ENCODE measurements at regions not wholly inside any gene's neighbourhood (a gene's known extent, or its start where the extent isn't known, plus 50 kb on each side); places are given as distances from the start of the nearest gene placed in this dataset.

DNA sequence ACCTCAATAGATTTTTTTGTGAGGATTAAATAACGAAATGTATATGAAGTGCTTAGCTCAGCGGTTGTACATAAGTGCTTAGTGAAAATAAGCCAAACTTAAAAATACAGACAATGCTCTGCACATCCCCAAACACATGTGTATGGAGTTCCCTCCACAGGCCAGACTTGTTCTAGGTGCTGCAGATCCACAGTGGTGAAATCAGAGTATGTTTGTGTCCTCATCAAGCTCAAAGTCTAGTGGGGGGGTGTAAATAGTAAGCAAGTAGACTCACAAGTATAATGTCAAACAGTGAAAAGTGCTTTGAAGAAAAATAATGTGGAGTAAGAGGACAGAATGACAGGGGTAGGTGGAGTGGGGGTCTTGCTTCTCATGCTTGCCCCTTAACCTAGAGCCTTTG lies 157.4 kb upstream of the SPRY4 start:
- no peaks in the 10 kb centered on the region for H3K27me3 ChIP-seq (ENCODE audit: control insufficient read depth, insufficient read depth, low read length)
- TF ChIP-seq, protein P1, sequence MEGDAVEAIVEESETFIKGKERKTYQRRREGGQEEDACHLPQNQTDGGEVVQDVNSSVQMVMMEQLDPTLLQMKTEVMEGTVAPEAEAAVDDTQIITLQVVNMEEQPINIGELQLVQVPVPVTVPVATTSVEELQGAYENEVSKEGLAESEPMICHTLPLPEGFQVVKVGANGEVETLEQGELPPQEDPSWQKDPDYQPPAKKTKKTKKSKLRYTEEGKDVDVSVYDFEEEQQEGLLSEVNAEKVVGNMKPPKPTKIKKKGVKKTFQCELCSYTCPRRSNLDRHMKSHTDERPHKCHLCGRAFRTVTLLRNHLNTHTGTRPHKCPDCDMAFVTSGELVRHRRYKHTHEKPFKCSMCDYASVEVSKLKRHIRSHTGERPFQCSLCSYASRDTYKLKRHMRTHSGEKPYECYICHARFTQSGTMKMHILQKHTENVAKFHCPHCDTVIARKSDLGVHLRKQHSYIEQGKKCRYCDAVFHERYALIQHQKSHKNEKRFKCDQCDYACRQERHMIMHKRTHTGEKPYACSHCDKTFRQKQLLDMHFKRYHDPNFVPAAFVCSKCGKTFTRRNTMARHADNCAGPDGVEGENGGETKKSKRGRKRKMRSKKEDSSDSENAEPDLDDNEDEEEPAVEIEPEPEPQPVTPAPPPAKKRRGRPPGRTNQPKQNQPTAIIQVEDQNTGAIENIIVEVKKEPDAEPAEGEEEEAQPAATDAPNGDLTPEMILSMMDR (IDR thresholded peaks at IDR 0.05; ENCODE audit: insufficient read depth, low read length, poor library complexity, severe bottlenecking): no peak

GRCh38 chr5:142481410-142481809 lies 156.6 kb upstream of the SPRY4 start:
- no peak for DNase-seq (ENCODE audit: low read depth)
- Histone ChIP-seq H3K4me3 (ENCODE audit: low read depth, low read length) (no peak overlapping the region), H3K36me3 (ENCODE audit: control insufficient read depth, insufficient read depth, low read length) (no peaks in the 10 kb centered on the region), H3K27me3 (ENCODE audit: control insufficient read depth, insufficient read depth, low read length) (no peaks in the 10 kb centered on the region)
- TF ChIP-seq, protein P1 (IDR thresholded peaks at IDR 0.05; ENCODE audit: insufficient read depth, low read length, poor library complexity, severe bottlenecking): no peak

More for the DNA sequence above, 157.4 kb upstream of the SPRY4 start:
- no peak for DNase-seq (ENCODE audit: low read depth)
- H3K4me3 ChIP-seq (ENCODE audit: low read depth, low read length): no peak overlapping the region
- H3K36me3 ChIP-seq (ENCODE audit: control insufficient read depth, insufficient read depth, low read length): no peaks in the 10 kb centered on the region

GRCh38 chr5:142479854-142480519 lies 155.2 kb upstream of the SPRY4 start:
- TF ChIP-seq, protein P1 (IDR thresholded peaks at IDR 0.05; ENCODE audit: insufficient read depth, low read length, poor library complexity, severe bottlenecking): no peak
- no peak for DNase-seq (ENCODE audit: low read depth)
- no peaks in the 10 kb centered on the region for H3K36me3 ChIP-seq (ENCODE audit: control insufficient read depth, insufficient read depth, low read length)
- no peaks in the 10 kb centered on the region for H3K27me3 ChIP-seq (ENCODE audit: control insufficient read depth, insufficient read depth, low read length)
- no peak overlapping the region for H3K4me3 ChIP-seq (ENCODE audit: low read depth, low read length)

GRCh38 chr5:142479150-142479549 lies 154.3 kb upstream of the SPRY4 start:
- H3K27me3 ChIP-seq (ENCODE audit: control insufficient read depth, insufficient read depth, low read length): no peaks in the 10 kb centered on the region
- DNase-seq (ENCODE audit: low read depth): no peak
- TF ChIP-seq, protein P1 (IDR thresholded peaks at IDR 0.05; ENCODE audit: insufficient read depth, low read length, poor library complexity, severe bottlenecking): no peak
- no peak overlapping the region for H3K4me3 ChIP-seq (ENCODE audit: low read depth, low read length)
- H3K36me3 ChIP-seq (ENCODE audit: control insufficient read depth, insufficient read depth, low read length): no peaks in the 10 kb centered on the region

- no peak for DNase-seq (ENCODE audit: low read depth)
- no peak overlapping the region for H3K4me3 ChIP-seq (ENCODE audit: low read depth, low read length)
- no peaks in the 10 kb centered on the region for H3K36me3 ChIP-seq (ENCODE audit: control insufficient read depth, insufficient read depth, low read length)
- no peaks in the 10 kb centered on the region for H3K27me3 ChIP-seq (ENCODE audit: control insufficient read depth, insufficient read depth, low read length)
- TF ChIP-seq, protein P1 (IDR thresholded peaks at IDR 0.05; ENCODE audit: insufficient read depth, low read length, poor library complexity, severe bottlenecking): no peak
These were observed 153.3 kb upstream of the SPRY4 start for GRCh38 chr5:142478113-142478512.

- Histone ChIP-seq H3K36me3 (ENCODE audit: control insufficient read depth, insufficient read depth, low read length) (no peaks in the 10 kb centered on the region), H3K4me3 (ENCODE audit: low read depth, low read length) (no peak overlapping the region), H3K27me3 (ENCODE audit: control insufficient read depth, insufficient read depth, low read length) (no peaks in the 10 kb centered on the region)
- TF ChIP-seq, protein P1 (IDR thresholded peaks at IDR 0.05; ENCODE audit: insufficient read depth, low read length, poor library complexity, severe bottlenecking): no peak
- DNase-seq (ENCODE audit: low read depth): no peak
These were observed 150.3 kb upstream of the SPRY4 start for GRCh38 chr5:142475102-142475513.

All from kidney epithelial cell (primary cell).